ENCODE measurements at regions not wholly inside any gene's neighbourhood (a gene's known extent, or its start where the extent isn't known, plus 50 kb on each side); places are given as distances from the start of the nearest gene placed in this dataset.
"Not testable (repeated sequence)": the region's sequence is repeated elsewhere in the genome, so short reads cannot be mapped to it uniquely, and the experiment has no call there.

- no peak for TF ChIP-seq CTCF (IDR thresholded peaks at IDR 0.05)
- TF ChIP-seq POLR2A (IDR thresholded peaks at IDR 0.05): no peak
- no peak overlapping the region for H3K4me3 ChIP-seq
- ATAC-seq (no peak), DNase-seq (no peak)
- no peaks in the 10 kb centered on the region for H3K27me3 ChIP-seq
- H3K4me1 ChIP-seq: no peaks in the 10 kb centered on the region
- H3K9me3 ChIP-seq: no peaks in the 10 kb centered on the region
- 55 to 72% methylated on average over 3 of the region's 3 CpGs for WGBS, 2 donors
- H3K36me3 ChIP-seq (replicated peaks in 1 of 2; ENCODE audit: insufficient read depth in 1 of 2, low read depth in 2 of 2): no peaks in the 10 kb centered on the region
- intact Hi-C loops (cut with DNase I): no loop called here
- H3K27ac ChIP-seq: no peak overlapping the region
Observed at GRCh38 chr10:25839683-25840082, 94.3 kb upstream of the MYO3A start.

- H3K4me3 ChIP-seq; intact Hi-C loops (cut with DNase I); ATAC-seq; H3K27ac ChIP-seq; DNase-seq; H3K4me1 ChIP-seq; H3K27me3 ChIP-seq; H3K9me3 ChIP-seq; H3K36me3 ChIP-seq (replicated peaks in 1 of 2; ENCODE audit: insufficient read depth in 1 of 2, low read depth in 2 of 2): not testable (repeated sequence)
- WGBS, 2 donors: 84 to 94% methylated on average over 3 of the region's 3 CpGs
Observed at GRCh38 chr10:25840875-25841274, 93.2 kb upstream of the MYO3A start.

- Histone ChIP-seq H3K27me3 (no peaks in the 10 kb centered on the region), H3K4me3 (no peak overlapping the region), H3K36me3 (replicated peaks in 1 of 2; ENCODE audit: insufficient read depth in 1 of 2, low read depth in 2 of 2) (no peaks in the 10 kb centered on the region), H3K9me3 (no peaks in the 10 kb centered on the region), H3K4me1 (no peaks in the 10 kb centered on the region), H3K27ac (no peak overlapping the region)
- 56 to 68% methylated on average over 6 of the region's 6 CpGs for WGBS, 2 donors
- ATAC-seq (no peak), DNase-seq (no peak)
- TF ChIP-seq POLR2A (IDR thresholded peaks at IDR 0.05) (no peak), CTCF (IDR thresholded peaks at IDR 0.05) (no peak)
- intact Hi-C loops (cut with DNase I): no loop called here
Observed at GRCh38 chr10:25842146-25842545, 91.9 kb upstream of the MYO3A start.

- 25 to 31% methylated on average over 10 of the region's 10 CpGs for WGBS, 2 donors
- DNase-seq (no peak), ATAC-seq (no peak)
- Histone ChIP-seq H3K36me3 (replicated peaks in 1 of 2; ENCODE audit: insufficient read depth in 1 of 2, low read depth in 2 of 2) (no peaks in the 10 kb centered on the region), H3K4me1 (no peaks in the 10 kb centered on the region), H3K27ac (no peak overlapping the region), H3K27me3 (no peaks in the 10 kb centered on the region), H3K9me3 (no peaks in the 10 kb centered on the region), H3K4me3 (no peak overlapping the region)
- intact Hi-C loops (cut with DNase I): no loop called here
- TF ChIP-seq CTCF (IDR thresholded peaks at IDR 0.05) (no peak), POLR2A (IDR thresholded peaks at IDR 0.05) (no peak)
Observed at GRCh38 chr10:25843551-25844170, 90.4 kb upstream of the MYO3A start.

GRCh38 chr10:25844716-25845115, 89.3 kb upstream of the MYO3A start:
- H3K36me3 ChIP-seq (replicated peaks in 1 of 2; ENCODE audit: insufficient read depth in 1 of 2, low read depth in 2 of 2); DNase-seq; intact Hi-C loops (cut with DNase I); H3K4me3 ChIP-seq; ATAC-seq; H3K27me3 ChIP-seq; H3K9me3 ChIP-seq; H3K27ac ChIP-seq; H3K4me1 ChIP-seq: not testable (repeated sequence)
- 61% methylated on average over 2 of the region's 2 CpGs for WGBS, 2 donors

GRCh38 chr10:25849268-25849667, 84.8 kb upstream of the MYO3A start:
- Histone ChIP-seq H3K4me3 (no peak overlapping the region), H3K4me1 (no peaks in the 10 kb centered on the region), H3K27me3 (no peaks in the 10 kb centered on the region), H3K9me3 (no peaks in the 10 kb centered on the region), H3K36me3 (replicated peaks in 1 of 2; ENCODE audit: insufficient read depth in 1 of 2, low read depth in 2 of 2) (no peaks in the 10 kb centered on the region), H3K27ac (no peak overlapping the region)
- no peak for TF ChIP-seq CTCF (IDR thresholded peaks at IDR 0.05)
- TF ChIP-seq POLR2A (IDR thresholded peaks at IDR 0.05): no peak
- WGBS, 2 donors: 63 to 68% methylated on average over 3 of the region's 3 CpGs
- intact Hi-C loops (cut with DNase I): no loop called here
- ATAC-seq (no peak), DNase-seq (no peak)
